KBM-7 (cell line): ENCODE measurements at regions not wholly inside any gene's neighbourhood (a gene's known extent, or its start where the extent isn't known, plus 50 kb on each side); places are given as distances from the start of the nearest gene placed in this dataset.

ENCODE experiments used
- DNase-seq: peaks from one replicate; pipeline ENCODE4 v3.0.0-alpha.2; 2015
- in situ Hi-C: fragments of 300-500 bp; cut with MboI; formaldehyde crosslinking; loops from 2 replicates; pipeline ENCODE4 v1.14.3; 2020; ENCODE audit warnings: low sequenced_read_pairs, low pct_unique_long_range_greater_than_20kb, mixed read lengths

- DNase-seq: no peak
- in situ Hi-C loops: no loop called here
Observed at GRCh38 chr18:64210401-64210949, 61.6 kb upstream of the LINC00305 start.

DNA sequence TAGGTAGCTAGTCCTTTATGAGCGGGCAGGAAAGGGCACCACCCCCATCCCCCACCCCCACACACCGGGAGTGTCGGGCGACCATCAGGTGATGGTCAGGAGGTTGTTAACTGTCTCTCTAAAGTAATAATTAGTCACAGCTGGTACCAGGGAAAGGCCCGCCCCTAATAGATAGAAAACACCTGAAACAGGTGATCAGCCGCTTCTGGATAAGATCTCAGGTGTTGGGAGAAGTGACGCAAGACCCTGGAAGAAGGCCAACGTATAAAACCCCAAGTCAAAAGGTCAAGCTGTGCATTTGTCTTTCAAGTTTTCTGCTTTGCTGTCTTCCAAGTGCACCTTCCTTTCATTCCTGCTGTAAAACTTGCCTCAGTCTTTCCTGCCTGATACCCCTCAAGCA lies 59.6 kb upstream of the LINC00305 start:
- DNase-seq: no peak
- in situ Hi-C loops: no loop called here

DNA sequence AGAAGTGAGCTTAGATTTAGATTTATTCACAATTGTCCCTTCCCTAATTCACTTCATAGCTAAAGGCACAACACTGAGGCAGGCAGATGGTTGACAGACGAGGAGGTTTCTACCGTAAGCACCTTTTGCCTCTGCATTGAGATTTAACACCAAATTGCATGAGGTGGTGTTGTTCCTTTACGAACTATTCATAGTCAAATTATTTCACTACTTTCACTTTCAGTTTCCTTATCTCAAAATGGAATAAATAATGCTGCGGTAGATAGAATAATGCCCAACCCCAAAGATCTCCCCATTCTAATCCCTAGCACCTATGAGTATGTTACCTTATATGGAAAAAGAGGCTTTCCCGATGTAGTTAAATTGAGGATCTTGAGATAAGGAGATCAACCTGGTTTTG lies 58.9 kb upstream of the LINC00305 start:
- in situ Hi-C loops: no loop called here
- DNase-seq: no peak

DNA sequence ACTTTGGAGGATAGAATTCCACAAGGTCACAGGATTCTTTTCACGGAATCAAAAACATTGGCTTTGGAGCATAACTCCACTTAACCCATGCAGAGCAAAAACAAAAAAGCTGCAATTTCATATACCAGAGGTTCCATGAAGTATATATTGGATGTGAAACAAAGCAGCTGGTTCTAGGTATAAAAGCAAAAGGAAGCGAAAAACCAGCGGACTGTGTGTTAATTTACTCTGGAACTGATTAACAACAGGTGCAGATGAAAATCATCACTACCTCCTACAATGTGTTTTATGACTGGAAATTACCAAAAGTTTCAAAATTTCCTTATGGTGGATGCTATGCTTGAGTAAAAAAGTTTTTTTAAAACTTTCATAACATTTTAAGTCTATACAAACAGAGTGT lies 54.4 kb upstream of the LINC00305 start:
- no peak for DNase-seq
- in situ Hi-C loops: no loop called here

- peak; percentile 21 for DNase-seq
- in situ Hi-C loops: no loop called here
Observed at GRCh38 chr18:64202863-64203262, 54.0 kb upstream of the LINC00305 start.

GRCh38 chr18:64202210-64202836 lies 53.4 kb upstream of the LINC00305 start:
- in situ Hi-C loops: no loop called here
- DNase-seq: no peak

DNA sequence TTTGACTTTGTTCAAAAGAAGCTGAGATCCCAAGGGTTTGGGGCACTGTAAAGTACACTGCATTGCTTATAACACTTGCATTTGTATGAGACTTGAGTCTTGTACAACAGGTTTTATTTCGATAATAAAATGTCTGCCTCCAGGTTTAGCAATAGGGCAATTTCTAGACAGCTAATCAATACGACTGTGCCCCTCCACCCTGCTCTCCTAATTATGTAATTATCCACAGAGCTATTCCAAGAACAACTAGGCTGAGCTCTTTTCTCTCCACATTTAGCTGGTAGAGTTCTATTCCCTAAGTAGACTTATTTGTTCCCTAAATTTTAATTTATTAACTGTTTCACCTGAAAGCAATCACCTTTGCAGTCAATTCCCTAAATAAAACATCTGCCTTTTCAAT lies 52.9 kb upstream of the LINC00305 start:
- in situ Hi-C loops: no loop called here
- DNase-seq: no peak

DNA sequence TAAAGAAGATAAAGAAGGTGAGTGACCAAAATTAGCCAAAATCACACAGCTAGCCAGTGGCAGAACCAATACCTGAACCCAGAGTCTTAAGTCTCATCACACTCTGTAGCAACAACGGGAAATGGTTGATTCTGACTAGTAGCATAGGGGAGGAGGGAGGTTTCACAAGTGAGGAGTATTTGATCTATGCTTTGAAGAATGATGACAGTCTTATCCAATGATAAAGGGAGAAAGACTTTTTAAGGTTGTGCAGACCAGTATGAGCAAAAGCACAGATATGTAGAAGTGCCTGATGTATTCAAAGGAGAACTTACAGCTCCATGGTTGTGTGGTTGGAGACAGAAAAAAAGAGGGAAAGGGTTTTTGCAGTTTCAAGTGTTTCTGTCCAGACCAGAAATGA lies 50.7 kb upstream of the LINC00305 start:
- in situ Hi-C loops: no loop called here
- no peak for DNase-seq
